Epithelial cell of prostate (primary cell): ENCODE measurements at regions not wholly inside any gene's neighbourhood (a gene's known extent, or its start where the extent isn't known, plus 50 kb on each side); places are given as distances from the start of the nearest gene placed in this dataset.

Source experiments
- DNase-seq: peaks from one replicate; pipeline ENCODE4 v3.0.0-alpha.2; 2011; ENCODE audit warnings: low read depth, low spot score
- H3K27ac ChIP-seq: fragments of 450-650 bp; 2 replicates; pipeline ENCODE4 v1.5.1; 2017; ENCODE audit warnings: mild to moderate bottlenecking

GRCh38 chr20:50242548-50242862 is 51.9 kb downstream of the CEBPB start:
- DNase-seq = no peak
- H3K27ac ChIP-seq = no peak overlapping the region

- no peak overlapping the region for H3K27ac ChIP-seq
- DNase-seq = peak; percentile 26
These were observed 52.4 kb downstream of the CEBPB start for GRCh38 chr20:50242863-50243609.

GRCh38 chr20:50243610-50244351 is 53.2 kb downstream of the CEBPB start:
- DNase-seq = no peak
- H3K27ac ChIP-seq = peak overlapping the region; percentile 34

- H3K27ac ChIP-seq = peak overlapping the region; percentile 34
- no peak for DNase-seq
These were observed 53.9 kb downstream of the CEBPB start for GRCh38 chr20:50244352-50245149.

GRCh38 chr20:50245498-50246366 is 55.1 kb downstream of the CEBPB start:
- no peak for DNase-seq

GRCh38 chr20:50246367-50247195 is 56.0 kb downstream of the CEBPB start:
- H3K27ac ChIP-seq = peak overlapping the region; percentile 40
- no peak for DNase-seq

More at GRCh38 chr20:50245498-50246366, 55.1 kb downstream of the CEBPB start:
- peak overlapping the region; percentile 40 for H3K27ac ChIP-seq

- peak overlapping the region; percentile 40 for H3K27ac ChIP-seq
- no peak for DNase-seq
These were observed 56.8 kb downstream of the CEBPB start for GRCh38 chr20:50247196-50248094.

- no peak for DNase-seq
- H3K27ac ChIP-seq = no peak overlapping the region
These were observed 57.5 kb downstream of the CEBPB start for GRCh38 chr20:50248104-50248641.

- no peak for DNase-seq
- H3K27ac ChIP-seq = no peak overlapping the region
These were observed 59.1 kb downstream of the CEBPB start for GRCh38 chr20:50249447-50250388.

GRCh38 chr20:50250679-50251382 is 60.2 kb downstream of the CEBPB start:
- H3K27ac ChIP-seq = no peak overlapping the region
- no peak for DNase-seq

- no peak for DNase-seq
- no peak overlapping the region for H3K27ac ChIP-seq
These were observed 60.7 kb downstream of the CEBPB start for GRCh38 chr20:50251383-50251748.

- no peak for DNase-seq
- H3K27ac ChIP-seq = peak overlapping the region; percentile 10
These were observed 61.4 kb downstream of the CEBPB start for GRCh38 chr20:50251992-50252511.

GRCh38 chr20:50252701-50253100 is 62.1 kb downstream of the CEBPB start:
- H3K27ac ChIP-seq = no peak overlapping the region
- no peak for DNase-seq

GRCh38 chr20:50253101-50253500 is 62.5 kb downstream of the CEBPB start:
- no peak overlapping the region for H3K27ac ChIP-seq

GRCh38 chr20:50254466-50255079 is 63.9 kb downstream of the CEBPB start:
- no peak for DNase-seq
- H3K27ac ChIP-seq = no peak overlapping the region

More at GRCh38 chr20:50253101-50253500, 62.5 kb downstream of the CEBPB start:
- no peak for DNase-seq

GRCh38 chr20:50256577-50256976 is 65.9 kb downstream of the CEBPB start:
- no peak overlapping the region for H3K27ac ChIP-seq

More at GRCh38 chr20:50256577-50256976, 65.9 kb downstream of the CEBPB start:
- DNase-seq = no peak
